Retinal pigment epithelial cell (primary cell): ENCODE measurements at regions not wholly inside any gene's neighbourhood (a gene's known extent, or its start where the extent isn't known, plus 50 kb on each side); places are given as distances from the start of the nearest gene placed in this dataset.

Experiments used
- DNase-seq: peaks from one replicate; pipeline ENCODE4 v3.0.0-alpha.2; 2010; ENCODE audit warnings: low read depth
- H3K4me3 ChIP-seq: 2 replicates; pipeline ENCODE4 v1.5.1; 2011; ENCODE audit warnings: mild to moderate bottlenecking, low read length, control low read depth, moderate library complexity
- TF ChIP-seq, protein P1 (sequence below): conservative IDR thresholded peaks from 2 replicates; pipeline ENCODE4 v1.5.1; 2011; ENCODE audit warnings: low read depth, low read length, control low read depth, inconsistent platforms

DNA sequence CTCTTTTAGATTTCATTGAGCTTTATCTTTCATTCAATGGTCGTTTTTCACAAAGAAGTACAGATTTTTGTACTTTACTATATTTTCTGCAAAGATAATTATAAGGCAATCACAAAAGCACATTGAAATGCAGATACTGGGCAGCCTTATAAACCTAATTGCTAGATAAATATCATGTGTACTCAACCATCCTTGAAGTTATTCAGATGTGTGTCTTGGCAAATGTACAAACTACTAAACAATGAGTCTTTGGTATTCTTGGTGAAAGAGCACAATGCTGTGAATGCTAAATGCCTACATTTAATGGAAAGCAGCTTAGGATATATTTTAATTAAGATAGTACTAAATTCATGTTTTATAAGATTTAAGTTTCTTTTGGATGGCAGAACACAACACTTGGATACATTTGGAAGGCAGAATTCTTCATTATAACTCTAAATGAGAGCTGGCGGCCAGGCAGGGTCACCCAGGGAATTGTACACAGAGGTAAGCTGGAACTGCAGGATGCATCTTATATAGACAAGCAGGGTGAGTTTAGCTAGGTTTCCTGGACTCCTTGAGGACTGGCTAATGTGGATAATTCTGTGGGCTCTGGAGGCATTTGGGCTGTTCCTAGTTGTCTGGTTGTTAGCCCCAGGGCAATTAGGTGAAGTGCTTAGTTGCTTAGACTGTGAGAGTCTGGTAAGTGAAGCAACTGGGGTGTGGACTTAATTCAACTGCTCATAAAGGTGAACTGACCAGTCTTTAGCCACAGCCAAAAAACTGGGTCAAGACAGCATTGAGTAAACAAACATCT, 286.6 kb downstream of the PCDH20 start:
- H3K4me3 ChIP-seq, result no peak overlapping the region
- TF ChIP-seq, protein P1, sequence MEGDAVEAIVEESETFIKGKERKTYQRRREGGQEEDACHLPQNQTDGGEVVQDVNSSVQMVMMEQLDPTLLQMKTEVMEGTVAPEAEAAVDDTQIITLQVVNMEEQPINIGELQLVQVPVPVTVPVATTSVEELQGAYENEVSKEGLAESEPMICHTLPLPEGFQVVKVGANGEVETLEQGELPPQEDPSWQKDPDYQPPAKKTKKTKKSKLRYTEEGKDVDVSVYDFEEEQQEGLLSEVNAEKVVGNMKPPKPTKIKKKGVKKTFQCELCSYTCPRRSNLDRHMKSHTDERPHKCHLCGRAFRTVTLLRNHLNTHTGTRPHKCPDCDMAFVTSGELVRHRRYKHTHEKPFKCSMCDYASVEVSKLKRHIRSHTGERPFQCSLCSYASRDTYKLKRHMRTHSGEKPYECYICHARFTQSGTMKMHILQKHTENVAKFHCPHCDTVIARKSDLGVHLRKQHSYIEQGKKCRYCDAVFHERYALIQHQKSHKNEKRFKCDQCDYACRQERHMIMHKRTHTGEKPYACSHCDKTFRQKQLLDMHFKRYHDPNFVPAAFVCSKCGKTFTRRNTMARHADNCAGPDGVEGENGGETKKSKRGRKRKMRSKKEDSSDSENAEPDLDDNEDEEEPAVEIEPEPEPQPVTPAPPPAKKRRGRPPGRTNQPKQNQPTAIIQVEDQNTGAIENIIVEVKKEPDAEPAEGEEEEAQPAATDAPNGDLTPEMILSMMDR, result no peak
- DNase-seq, result peak; percentile 25

DNA sequence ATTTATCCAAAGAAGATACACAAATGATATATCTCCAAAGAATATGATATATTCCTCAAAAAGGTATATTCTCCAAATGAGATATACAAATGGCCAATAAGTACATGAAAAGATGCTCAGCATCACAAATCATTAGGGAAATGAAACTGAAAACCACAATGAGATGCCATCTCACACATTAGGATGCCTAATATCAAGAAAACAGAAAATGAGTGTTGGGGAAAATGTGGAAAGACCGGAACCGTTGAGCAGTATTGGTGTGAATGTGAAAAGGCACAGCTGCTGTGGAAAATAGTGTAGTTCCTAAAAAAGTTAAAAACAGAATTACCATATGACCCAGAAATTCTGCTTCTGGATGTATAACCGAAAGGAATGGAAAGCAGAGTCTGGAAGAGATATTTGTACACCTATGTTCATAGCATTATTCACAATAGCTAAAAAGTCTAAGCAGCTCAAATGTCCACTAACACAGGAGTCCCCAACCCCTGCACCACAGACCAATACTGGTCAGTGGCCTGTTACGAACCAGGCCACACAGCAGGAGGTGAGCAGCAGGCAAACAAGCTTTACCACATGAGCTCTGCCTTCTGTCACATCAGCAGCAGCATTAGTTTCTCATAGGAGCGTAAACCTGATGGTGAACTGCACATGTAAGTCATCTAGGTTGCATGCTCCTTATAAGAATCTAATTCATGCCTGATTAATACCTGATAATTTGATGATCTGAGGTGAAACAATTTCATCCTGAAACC, 291.9 kb downstream of the PCDH20 start:
- no peak for DNase-seq
- H3K4me3 ChIP-seq, result no peak overlapping the region
- TF ChIP-seq, protein P1, result no peak

DNA sequence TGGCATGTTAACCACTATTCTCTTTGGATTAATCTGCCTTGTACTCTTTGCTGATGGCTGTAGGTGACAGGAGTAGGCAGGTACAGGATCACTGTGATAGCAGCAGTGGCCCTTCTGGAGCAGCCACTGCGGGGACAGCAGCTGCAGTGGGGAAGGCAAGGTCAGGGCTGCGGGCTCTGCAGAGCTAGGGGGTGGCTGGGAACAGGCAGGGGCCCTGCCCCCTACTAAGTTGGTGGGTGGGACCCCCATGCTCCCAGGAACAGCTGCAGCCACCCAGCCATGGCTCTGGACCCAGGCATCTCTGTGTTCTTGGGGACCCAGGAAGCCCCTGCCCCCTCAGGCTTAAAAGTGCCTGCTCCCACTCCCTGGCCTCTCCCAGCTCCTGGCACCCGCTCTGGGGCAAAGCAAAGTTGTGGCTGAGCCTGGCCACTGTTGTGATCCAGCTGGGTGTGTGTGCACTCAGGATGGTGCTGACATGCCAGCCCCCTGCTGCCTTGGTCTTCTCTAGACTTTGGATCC, 302.4 kb downstream of the PCDH20 start:
- TF ChIP-seq, protein P1, result no peak

DNA sequence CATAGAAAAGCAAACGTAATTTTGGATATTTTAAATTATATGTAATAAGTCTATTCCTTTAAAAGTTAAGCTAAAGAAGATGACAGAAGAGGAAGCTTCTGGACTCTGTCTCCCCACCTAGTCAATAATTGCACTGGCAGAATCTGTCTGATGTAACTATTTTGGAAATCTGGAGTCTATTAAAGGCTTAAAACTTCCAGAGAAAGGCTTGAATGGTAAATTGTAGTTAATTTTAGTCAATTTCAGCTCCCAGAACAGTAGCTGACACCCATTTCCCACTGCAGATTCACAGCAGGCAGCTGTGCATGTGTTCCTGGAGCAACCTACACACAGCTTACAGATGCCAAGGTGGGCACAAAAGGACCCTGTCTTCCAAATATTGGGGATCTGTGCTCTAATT, 304.1 kb downstream of the PCDH20 start:
- no peak overlapping the region for H3K4me3 ChIP-seq
- DNase-seq, result no peak
- TF ChIP-seq, protein P1, result no peak

More for the DNA sequence above, 302.4 kb downstream of the PCDH20 start:
- no peak overlapping the region for H3K4me3 ChIP-seq
- no peak for DNase-seq

DNA sequence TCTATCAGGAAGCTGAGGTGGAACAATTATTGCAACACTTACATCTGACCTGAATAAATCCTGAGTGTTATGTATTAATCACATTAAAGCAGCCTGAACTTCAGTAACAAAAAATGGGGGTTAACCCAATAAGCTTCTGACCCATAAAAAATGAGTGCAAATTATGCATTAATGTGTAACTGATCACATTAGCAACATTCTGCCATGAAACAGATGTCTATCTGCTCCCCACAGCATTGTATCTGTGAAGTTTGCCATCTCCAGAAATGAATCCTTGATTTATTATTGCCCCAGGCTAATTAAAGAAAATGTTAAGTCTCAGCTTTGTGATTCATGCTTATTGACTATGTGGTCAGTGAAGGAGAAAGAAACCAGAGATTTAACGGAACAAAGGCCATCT, 304.9 kb downstream of the PCDH20 start:
- H3K4me3 ChIP-seq, result no peak overlapping the region
- DNase-seq, result no peak
- TF ChIP-seq, protein P1, result no peak

DNA sequence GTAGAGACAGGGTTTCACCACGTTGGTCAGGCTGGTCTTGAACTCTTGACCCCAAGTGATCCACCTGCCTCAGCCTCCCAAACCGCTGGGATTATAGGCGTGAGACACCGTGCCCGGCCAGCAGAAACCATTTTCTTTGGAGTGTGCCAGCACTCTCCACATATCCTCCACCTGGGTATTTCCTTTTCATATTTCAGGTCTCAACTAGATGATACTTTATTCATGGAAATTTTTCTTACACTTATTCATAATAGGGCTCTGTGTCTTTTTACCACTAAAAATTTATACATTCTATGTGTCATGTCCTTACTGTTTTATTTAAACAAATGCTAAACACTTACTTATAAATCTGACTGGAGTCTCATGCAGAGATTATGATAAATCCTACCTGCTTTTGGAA, 305.9 kb downstream of the PCDH20 start:
- TF ChIP-seq, protein P1, result no peak
- no peak for DNase-seq
- H3K4me3 ChIP-seq, result no peak overlapping the region
